DND-41 (cell line): ENCODE measurements at regions not wholly inside any gene's neighbourhood (a gene's known extent, or its start where the extent isn't known, plus 50 kb on each side); places are given as distances from the start of the nearest gene placed in this dataset.

Experiments
- ATAC-seq: fragments of 200-7000 bp; cut with Tn5 transposase; 3 replicates; pipeline ENCODE4 v1.9.1; 2021; ENCODE audit warnings: low read depth; ENCODE audit not compliant: insufficient read depth
- DNase-seq: peaks from one replicate; pipeline ENCODE4 v3.0.0-alpha.2; 2020
- H2AFZ ChIP-seq: 2 replicates; pipeline ENCODE4 v1.6.0; 2012; ENCODE audit warnings: low read depth, low read length
- H3K27ac ChIP-seq: 2 replicates; pipeline ENCODE4 v1.5.1; 2012; ENCODE audit warnings: low read length, inconsistent platforms
- H3K27me3 ChIP-seq: fragments of 200-600 bp; sonication (generic); 2 replicates; pipeline ENCODE4 v1.6.0; 2012; ENCODE audit warnings: low read length, mild to moderate bottlenecking, inconsistent platforms; ENCODE audit not compliant: insufficient read depth, poor library complexity
- H3K36me3 ChIP-seq: 2 replicates; pipeline ENCODE4 v1.5.1; 2012; ENCODE audit warnings: low read length, inconsistent platforms; ENCODE audit not compliant: insufficient read depth
- H3K4me1 ChIP-seq: 2 replicates; pipeline ENCODE4 v1.5.1; 2012; ENCODE audit warnings: mild to moderate bottlenecking, low read length; ENCODE audit not compliant: insufficient read depth
- H3K4me2 ChIP-seq: 2 replicates; pipeline ENCODE4 v1.6.0; 2012; ENCODE audit warnings: mild to moderate bottlenecking, moderate library complexity, low read length, inconsistent platforms; ENCODE audit not compliant: insufficient read depth
- H3K4me3 ChIP-seq, 2 experiments: fragments of 200-600 bp in 1 of 2; shearing (Covaris generic) in 1 of 2; 2 replicates each; pipeline ENCODE4 v1.5.1; 2012 to 2016; ENCODE audit warnings: inconsistent platforms in 2 of 2, low read length in 2 of 2, mild to moderate bottlenecking in 2 of 2, low read depth in 1 of 2, moderate library complexity in 1 of 2
- H3K79me2 ChIP-seq: 2 replicates; pipeline ENCODE4 v1.6.0; 2012; ENCODE audit warnings: low read length, inconsistent platforms; ENCODE audit not compliant: insufficient read depth
- H3K9ac ChIP-seq: 2 replicates; pipeline ENCODE4 v1.6.0; 2012; ENCODE audit warnings: low read depth, mild to moderate bottlenecking, inconsistent platforms, low read length, moderate library complexity
- H3K9me3 ChIP-seq: 2 replicates; pipeline ENCODE4 v1.5.1; 2012; ENCODE audit warnings: low read length, moderate library complexity, mild to moderate bottlenecking, inconsistent platforms; ENCODE audit not compliant: insufficient read depth, severe bottlenecking
- H4K20me1 ChIP-seq: 2 replicates; pipeline ENCODE4 v1.6.0; 2012; ENCODE audit warnings: low read length; ENCODE audit not compliant: insufficient read depth
- CTCF ChIP-seq: IDR thresholded peaks from 2 replicates; pipeline ENCODE4 v1.5.1; 2012; ENCODE audit warnings: borderline replicate concordance, low read length, moderate library complexity, mild to moderate bottlenecking; ENCODE audit not compliant: poor library complexity, severe bottlenecking; ENCODE audit errors: extremely low read depth
- EZH2 ChIP-seq: IDR thresholded peaks from 3 replicates; pipeline ENCODE4 v1.6.1; 2012; ENCODE audit warnings: borderline replicate concordance, low read depth, mild to moderate bottlenecking, moderate library complexity, low read length, inconsistent platforms; ENCODE audit not compliant: severe bottlenecking

- Histone ChIP-seq H2AFZ (no peak overlapping the region), H3K9ac (no peak overlapping the region), H3K27me3 (no peaks in the 10 kb centered on the region), H3K4me1 (no peaks in the 10 kb centered on the region), H3K9me3 (no peaks in the 10 kb centered on the region), H3K27ac (no peak overlapping the region), H3K79me2 (no peaks in the 10 kb centered on the region), H3K4me3 (no peak overlapping the region), H3K4me2 (no peak overlapping the region), H4K20me1 (no peaks in the 10 kb centered on the region), H3K36me3 (no peaks in the 10 kb centered on the region)
- DNase-seq, result no peak
- TF ChIP-seq EZH2, result no peak
- TF ChIP-seq CTCF, result no peak
- ATAC-seq, result no peak
Observed at GRCh38 chr1:218679988-218680748, 335.0 kb downstream of the TGFB2 start.

GRCh38 chr1:218683242-218683641, 338.1 kb downstream of the TGFB2 start:
- H3K4me2 ChIP-seq, result no peak overlapping the region
- no peak overlapping the region for H3K4me3 ChIP-seq
- no peak overlapping the region for H3K27ac ChIP-seq
- ATAC-seq (no peak), DNase-seq (no peak)
- TF ChIP-seq CTCF (no peak), EZH2 (no peak)
- H3K36me3 ChIP-seq, result no peaks in the 10 kb centered on the region
- H3K27me3 ChIP-seq, result no peaks in the 10 kb centered on the region
- no peaks in the 10 kb centered on the region for H3K4me1 ChIP-seq
- no peak overlapping the region for H2AFZ ChIP-seq
- no peak overlapping the region for H3K9ac ChIP-seq
- H3K79me2 ChIP-seq, result no peaks in the 10 kb centered on the region
- H3K9me3 ChIP-seq, result no peaks in the 10 kb centered on the region
- H4K20me1 ChIP-seq, result no peaks in the 10 kb centered on the region

GRCh38 chr1:218686258-218686657, 341.1 kb downstream of the TGFB2 start:
- ATAC-seq (no peak), DNase-seq (no peak)
- no peaks in the 10 kb centered on the region for H3K36me3 ChIP-seq
- no peak overlapping the region for H3K4me2 ChIP-seq
- no peaks in the 10 kb centered on the region for H3K9me3 ChIP-seq
- no peak overlapping the region for H3K9ac ChIP-seq
- H2AFZ ChIP-seq, result no peak overlapping the region
- H3K27ac ChIP-seq, result no peak overlapping the region
- no peaks in the 10 kb centered on the region for H3K4me1 ChIP-seq
- H3K79me2 ChIP-seq, result no peaks in the 10 kb centered on the region
- H4K20me1 ChIP-seq, result no peaks in the 10 kb centered on the region
- H3K27me3 ChIP-seq, result no peaks in the 10 kb centered on the region
- H3K4me3 ChIP-seq, result no peak overlapping the region
- no peak for TF ChIP-seq EZH2
- TF ChIP-seq CTCF, result no peak

- no peak for ATAC-seq
- H4K20me1 ChIP-seq, result no peaks in the 10 kb centered on the region
- H3K27ac ChIP-seq, result no peak overlapping the region
- no peaks in the 10 kb centered on the region for H3K4me1 ChIP-seq
- H3K27me3 ChIP-seq, result no peaks in the 10 kb centered on the region
- no peak for TF ChIP-seq EZH2
- no peak for TF ChIP-seq CTCF
- H2AFZ ChIP-seq, result no peak overlapping the region
- H3K4me3 ChIP-seq, result no peak overlapping the region
- no peak overlapping the region for H3K4me2 ChIP-seq
- H3K9me3 ChIP-seq, result no peaks in the 10 kb centered on the region
- H3K9ac ChIP-seq, result no peak overlapping the region
- H3K36me3 ChIP-seq, result no peaks in the 10 kb centered on the region
- no peaks in the 10 kb centered on the region for H3K79me2 ChIP-seq
- no peak for DNase-seq
Observed at GRCh38 chr1:218686761-218687160, 341.6 kb downstream of the TGFB2 start.
